ENCODE measurements at regions not wholly inside any gene's neighbourhood (a gene's known extent, or its start where the extent isn't known, plus 50 kb on each side); places are given as distances from the start of the nearest gene placed in this dataset.

GRCh38 chr5:89233462-89233861, 350.5 kb upstream of the MEF2C start:
- no peak for TF ChIP-seq CTCF (IDR thresholded peaks at IDR 0.05)
- no peak for DNase-seq (ENCODE audit: low spot score)
- H3K4me3 ChIP-seq, result no peak overlapping the region
- H3K27ac ChIP-seq, result no peak overlapping the region

- Histone ChIP-seq H3K4me3 (no peak overlapping the region), H3K27ac (no peak overlapping the region)
- DNase-seq (ENCODE audit: low spot score), result no peak
- no peak for TF ChIP-seq CTCF (IDR thresholded peaks at IDR 0.05)
Measured at GRCh38 chr5:89232139-89232603, 349.2 kb upstream of the MEF2C start.

- TF ChIP-seq CTCF (IDR thresholded peaks at IDR 0.05), result no peak
- no peak overlapping the region for H3K4me3 ChIP-seq
- DNase-seq (ENCODE audit: low spot score), result no peak
- H3K27ac ChIP-seq, result no peak overlapping the region
Measured at GRCh38 chr5:89230178-89230577, 347.2 kb upstream of the MEF2C start.

GRCh38 chr5:89229331-89230070, 346.5 kb upstream of the MEF2C start:
- Histone ChIP-seq H3K4me3 (no peak overlapping the region), H3K27ac (no peak overlapping the region)
- no peak for TF ChIP-seq CTCF (IDR thresholded peaks at IDR 0.05)
- DNase-seq (ENCODE audit: low spot score), result no peak

- no peak overlapping the region for H3K4me3 ChIP-seq
- no peak for DNase-seq (ENCODE audit: low spot score)
- no peak overlapping the region for H3K27ac ChIP-seq
- TF ChIP-seq CTCF (IDR thresholded peaks at IDR 0.05), result no peak
Measured at GRCh38 chr5:89228355-89228754, 345.4 kb upstream of the MEF2C start.

GRCh38 chr5:89218364-89218763, 335.4 kb upstream of the MEF2C start:
- DNase-seq (ENCODE audit: low spot score), result no peak
- no peak overlapping the region for H3K27ac ChIP-seq
- no peak for TF ChIP-seq CTCF (IDR thresholded peaks at IDR 0.05)
- H3K4me3 ChIP-seq, result no peak overlapping the region

- H3K4me3 ChIP-seq, result no peak overlapping the region
- H3K27ac ChIP-seq, result no peak overlapping the region
- DNase-seq (ENCODE audit: low spot score), result no peak
- no peak for TF ChIP-seq CTCF (IDR thresholded peaks at IDR 0.05)
Measured at GRCh38 chr5:89216606-89217005, 333.6 kb upstream of the MEF2C start.
